ENCODE measurements at regions not wholly inside any gene's neighbourhood (a gene's known extent, or its start where the extent isn't known, plus 50 kb on each side); places are given as distances from the start of the nearest gene placed in this dataset.

GRCh38 chr4:8771258-8771590, 100.4 kb downstream of the HMX1 start:
- H3K27me3 ChIP-seq: peaks cover 0 to 31% (median 0%) of the 10 kb centered on the region in 9 donors
- ATAC-seq: peak in 1 of 4 donors; percentile 20
- H3K27ac ChIP-seq: no peak overlapping the region
- peak in 2 of 5 donors; percentile 10 to 42 for DNase-seq
- 16 to 32% (median 21%) methylated on average over 6 to 8 of the region's 8 CpGs for WGBS, 4 donors
- intact Hi-C loops (cut with DNase I): no loop called here
- TF ChIP-seq CTCF (IDR thresholded peaks at IDR 0.05) (no peak), POLR2A (IDR thresholded peaks at IDR 0.05) (no peak)
- no peak overlapping the region for H3K4me3 ChIP-seq
- H3K9me3 ChIP-seq: no peaks in the 10 kb centered on the region
- H3K4me1 ChIP-seq: no peaks in the 10 kb centered on the region
- H3K36me3 ChIP-seq: no peaks in the 10 kb centered on the region

- H3K9me3 ChIP-seq: no peaks in the 10 kb centered on the region
- peaks cover 0 to 33% (median 1%) of the 10 kb centered on the region in 9 donors for H3K27me3 ChIP-seq
- no peak for ATAC-seq
- H3K4me3 ChIP-seq: no peak overlapping the region
- no peaks in the 10 kb centered on the region for H3K4me1 ChIP-seq
- intact Hi-C loops (cut with DNase I): no loop called here
- peak in 2 of 5 donors; percentile 2 to 26 for DNase-seq
- H3K27ac ChIP-seq: no peak overlapping the region
- H3K36me3 ChIP-seq: no peaks in the 10 kb centered on the region
- 60 to 66% (median 61%) methylated on average over 19 to 20 of the region's 20 CpGs for WGBS, 4 donors
- TF ChIP-seq CTCF (IDR thresholded peaks at IDR 0.05): no peak
- TF ChIP-seq POLR2A (IDR thresholded peaks at IDR 0.05): no peak
These were observed 101.0 kb downstream of the HMX1 start for GRCh38 chr4:8770518-8771257.

- DNase-seq: peak in 3 of 5 donors; percentile 7 to 44 (median 13)
These were observed 101.8 kb downstream of the HMX1 start for GRCh38 chr4:8769645-8770517.

More at GRCh38 chr4:8769645-8770517, 101.8 kb downstream of the HMX1 start:
- Histone ChIP-seq H3K9me3 (no peaks in the 10 kb centered on the region), H3K4me3 (no peak overlapping the region), H3K27me3 (peaks cover 0 to 33% (median 3%) of the 10 kb centered on the region in 9 donors), H3K36me3 (no peaks in the 10 kb centered on the region), H3K27ac (no peak overlapping the region), H3K4me1 (no peaks in the 10 kb centered on the region)
- TF ChIP-seq CTCF (IDR thresholded peaks at IDR 0.05): no peak
- no peak for TF ChIP-seq POLR2A (IDR thresholded peaks at IDR 0.05)
- intact Hi-C loops (cut with DNase I): no loop called here
- 83 to 86% (median 85%) methylated on average over 14 to 17 of the region's 17 CpGs for WGBS, 4 donors
- ATAC-seq: no peak
